ENCODE measurements at regions not wholly inside any gene's neighbourhood (a gene's known extent, or its start where the extent isn't known, plus 50 kb on each side); places are given as distances from the start of the nearest gene placed in this dataset.

DNA sequence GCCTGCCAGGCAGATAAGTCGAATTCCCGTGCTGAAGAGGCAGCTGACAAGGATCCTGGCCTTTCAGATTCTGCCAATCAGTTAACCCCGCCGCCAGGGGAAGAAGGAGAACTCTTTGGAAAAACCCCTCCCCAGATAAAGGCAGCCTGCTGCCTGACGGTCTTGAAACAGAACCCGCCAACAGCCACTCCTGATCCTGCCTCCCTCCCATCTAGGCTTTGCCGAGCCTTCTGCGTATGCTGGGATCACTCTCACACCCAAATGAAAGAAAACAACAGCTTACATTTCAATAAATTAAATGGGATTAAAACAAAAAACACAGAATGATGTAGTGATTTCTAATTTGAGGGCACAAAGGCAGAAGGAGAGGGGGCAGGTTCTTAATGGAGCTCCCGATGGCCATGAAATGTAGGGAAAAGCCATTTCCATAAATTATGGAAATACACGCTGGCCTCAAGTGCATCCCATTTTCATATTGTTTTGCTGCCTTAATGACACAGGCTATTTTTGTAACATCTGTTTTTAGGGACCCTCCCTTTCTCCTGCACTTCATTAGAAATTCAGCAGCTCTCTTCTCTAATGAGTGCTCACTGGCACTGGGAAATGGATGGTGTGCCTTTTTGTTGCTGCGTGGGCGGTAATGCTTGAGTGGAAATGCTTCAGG lies 319.1 kb downstream of the MED10 start:
- no peak for TF ChIP-seq FOXM1 (IDR thresholded peaks at IDR 0.05; ENCODE audit: borderline replicate concordance, low read depth)
- no peak for TF ChIP-seq RAD21 (IDR thresholded peaks at IDR 0.05; ENCODE audit: low read depth)
- TF ChIP-seq, protein P1, sequence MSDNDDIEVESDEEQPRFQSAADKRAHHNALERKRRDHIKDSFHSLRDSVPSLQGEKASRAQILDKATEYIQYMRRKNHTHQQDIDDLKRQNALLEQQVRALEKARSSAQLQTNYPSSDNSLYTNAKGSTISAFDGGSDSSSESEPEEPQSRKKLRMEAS (IDR thresholded peaks at IDR 0.05) = no peak
- no peak for TF ChIP-seq EP300 (IDR thresholded peaks at IDR 0.05; ENCODE audit: borderline replicate concordance)
- TF ChIP-seq, protein P2, sequence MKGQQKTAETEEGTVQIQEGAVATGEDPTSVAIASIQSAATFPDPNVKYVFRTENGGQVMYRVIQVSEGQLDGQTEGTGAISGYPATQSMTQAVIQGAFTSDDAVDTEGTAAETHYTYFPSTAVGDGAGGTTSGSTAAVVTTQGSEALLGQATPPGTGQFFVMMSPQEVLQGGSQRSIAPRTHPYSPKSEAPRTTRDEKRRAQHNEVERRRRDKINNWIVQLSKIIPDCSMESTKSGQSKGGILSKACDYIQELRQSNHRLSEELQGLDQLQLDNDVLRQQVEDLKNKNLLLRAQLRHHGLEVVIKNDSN (IDR thresholded peaks at IDR 0.05) = no peak
- no peak for TF ChIP-seq NFIC (IDR thresholded peaks at IDR 0.05)

DNA sequence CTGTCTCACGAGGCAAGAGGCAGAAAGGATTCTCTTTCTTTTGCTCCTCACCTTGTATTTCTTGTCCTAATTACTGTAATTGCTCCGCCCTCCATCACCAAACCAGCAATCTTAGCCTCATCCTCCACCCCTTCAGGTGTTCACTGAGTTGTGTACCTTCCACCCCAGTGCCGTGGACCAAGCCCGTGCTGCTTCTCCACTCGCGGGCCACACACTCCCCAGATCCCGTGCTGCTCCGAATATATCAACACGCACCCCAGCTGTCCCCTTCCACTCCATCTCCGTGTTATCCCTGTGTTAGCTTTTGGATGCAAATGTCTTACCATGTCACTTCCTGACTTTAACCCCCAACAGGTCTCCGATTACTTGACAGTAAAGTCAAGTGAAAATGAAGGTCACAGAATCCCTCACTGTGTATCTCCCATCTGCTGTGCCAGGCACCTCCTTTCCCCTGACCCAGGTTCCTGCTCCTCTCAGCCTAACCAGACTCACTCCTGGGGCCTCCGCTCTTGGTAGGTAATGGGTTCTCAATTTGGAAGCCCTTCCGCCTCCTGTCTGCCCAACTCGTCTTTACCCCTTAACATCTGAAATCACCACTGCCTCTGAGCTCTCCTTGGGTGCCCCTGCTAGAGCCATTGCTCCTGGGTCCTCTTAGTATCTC lies 320.2 kb downstream of the MED10 start:
- TF ChIP-seq, protein P1 (IDR thresholded peaks at IDR 0.05) = no peak
- TF ChIP-seq NFIC (IDR thresholded peaks at IDR 0.05) = no peak
- TF ChIP-seq, protein P3, sequence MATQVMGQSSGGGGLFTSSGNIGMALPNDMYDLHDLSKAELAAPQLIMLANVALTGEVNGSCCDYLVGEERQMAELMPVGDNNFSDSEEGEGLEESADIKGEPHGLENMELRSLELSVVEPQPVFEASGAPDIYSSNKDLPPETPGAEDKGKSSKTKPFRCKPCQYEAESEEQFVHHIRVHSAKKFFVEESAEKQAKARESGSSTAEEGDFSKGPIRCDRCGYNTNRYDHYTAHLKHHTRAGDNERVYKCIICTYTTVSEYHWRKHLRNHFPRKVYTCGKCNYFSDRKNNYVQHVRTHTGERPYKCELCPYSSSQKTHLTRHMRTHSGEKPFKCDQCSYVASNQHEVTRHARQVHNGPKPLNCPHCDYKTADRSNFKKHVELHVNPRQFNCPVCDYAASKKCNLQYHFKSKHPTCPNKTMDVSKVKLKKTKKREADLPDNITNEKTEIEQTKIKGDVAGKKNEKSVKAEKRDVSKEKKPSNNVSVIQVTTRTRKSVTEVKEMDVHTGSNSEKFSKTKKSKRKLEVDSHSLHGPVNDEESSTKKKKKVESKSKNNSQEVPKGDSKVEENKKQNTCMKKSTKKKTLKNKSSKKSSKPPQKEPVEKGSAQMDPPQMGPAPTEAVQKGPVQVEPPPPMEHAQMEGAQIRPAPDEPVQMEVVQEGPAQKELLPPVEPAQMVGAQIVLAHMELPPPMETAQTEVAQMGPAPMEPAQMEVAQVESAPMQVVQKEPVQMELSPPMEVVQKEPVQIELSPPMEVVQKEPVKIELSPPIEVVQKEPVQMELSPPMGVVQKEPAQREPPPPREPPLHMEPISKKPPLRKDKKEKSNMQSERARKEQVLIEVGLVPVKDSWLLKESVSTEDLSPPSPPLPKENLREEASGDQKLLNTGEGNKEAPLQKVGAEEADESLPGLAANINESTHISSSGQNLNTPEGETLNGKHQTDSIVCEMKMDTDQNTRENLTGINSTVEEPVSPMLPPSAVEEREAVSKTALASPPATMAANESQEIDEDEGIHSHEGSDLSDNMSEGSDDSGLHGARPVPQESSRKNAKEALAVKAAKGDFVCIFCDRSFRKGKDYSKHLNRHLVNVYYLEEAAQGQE (IDR thresholded peaks at IDR 0.05; ENCODE audit: low read depth) = no peak
- TF ChIP-seq EP300 (IDR thresholded peaks at IDR 0.05; ENCODE audit: borderline replicate concordance) = no peak
- TF ChIP-seq CEBPB (IDR thresholded peaks at IDR 0.05) = no peak
- TF ChIP-seq TAF1 (IDR thresholded peaks at IDR 0.05; ENCODE audit: low read depth) = no peak
- no peak for TF ChIP-seq YY1 (IDR thresholded peaks at IDR 0.05; ENCODE audit: low read depth)
- TF ChIP-seq EGR1 (IDR thresholded peaks at IDR 0.05) = no peak
- TF ChIP-seq RAD21 (IDR thresholded peaks at IDR 0.05; ENCODE audit: low read depth) = no peak
- TF ChIP-seq ZBTB7A (IDR thresholded peaks at IDR 0.05; ENCODE audit: low read depth) = no peak
- no peak for TF ChIP-seq TCF12 (IDR thresholded peaks at IDR 0.05; ENCODE audit: low read depth)
- no peak for TF ChIP-seq TEAD4 (IDR thresholded peaks at IDR 0.05)
- no peak for TF ChIP-seq FOXM1 (IDR thresholded peaks at IDR 0.05; ENCODE audit: borderline replicate concordance, low read depth)
- TF ChIP-seq, protein P2 (IDR thresholded peaks at IDR 0.05) = no peak
- no peak for TF ChIP-seq CREB1 (IDR thresholded peaks at IDR 0.05; ENCODE audit: low read depth)

DNA sequence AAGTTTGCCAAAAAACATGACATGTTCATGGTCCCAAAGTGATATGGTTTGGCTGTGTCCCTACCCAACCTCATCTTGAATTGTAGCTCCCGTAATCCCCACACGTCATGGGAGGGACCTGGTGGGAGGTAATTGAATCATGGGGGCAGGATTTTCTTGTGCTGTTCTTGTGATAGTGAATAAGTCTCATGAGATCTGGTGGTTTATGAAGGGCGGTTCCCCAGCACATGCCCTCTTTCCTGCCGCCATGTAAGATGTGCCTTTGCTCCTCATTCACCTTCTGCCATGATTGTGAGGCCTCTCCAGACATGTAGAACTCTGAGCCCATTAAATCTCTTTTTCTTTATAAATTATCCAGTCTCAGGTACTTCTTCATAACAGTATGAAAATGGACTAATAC lies 322.1 kb downstream of the MED10 start:
- TF ChIP-seq TCF12 (IDR thresholded peaks at IDR 0.05; ENCODE audit: low read depth) (no peak), FOXM1 (IDR thresholded peaks at IDR 0.05; ENCODE audit: borderline replicate concordance, low read depth) (no peak), RAD21 (IDR thresholded peaks at IDR 0.05; ENCODE audit: low read depth) (no peak), EP300 (IDR thresholded peaks at IDR 0.05; ENCODE audit: borderline replicate concordance) (no peak), TAF1 (IDR thresholded peaks at IDR 0.05; ENCODE audit: low read depth) (no peak), EGR1 (IDR thresholded peaks at IDR 0.05) (no peak), YY1 (IDR thresholded peaks at IDR 0.05; ENCODE audit: low read depth) (no peak), TEAD4 (IDR thresholded peaks at IDR 0.05) (no peak), NFIC (IDR thresholded peaks at IDR 0.05) (no peak), CEBPB (IDR thresholded peaks at IDR 0.05) (no peak), CREB1 (IDR thresholded peaks at IDR 0.05; ENCODE audit: low read depth) (no peak), ZBTB7A (IDR thresholded peaks at IDR 0.05; ENCODE audit: low read depth) (no peak)
- TF ChIP-seq, protein P1 (IDR thresholded peaks at IDR 0.05) = no peak
- TF ChIP-seq, protein P3 (IDR thresholded peaks at IDR 0.05; ENCODE audit: low read depth) = no peak
- TF ChIP-seq, protein P2 (IDR thresholded peaks at IDR 0.05) = no peak

DNA sequence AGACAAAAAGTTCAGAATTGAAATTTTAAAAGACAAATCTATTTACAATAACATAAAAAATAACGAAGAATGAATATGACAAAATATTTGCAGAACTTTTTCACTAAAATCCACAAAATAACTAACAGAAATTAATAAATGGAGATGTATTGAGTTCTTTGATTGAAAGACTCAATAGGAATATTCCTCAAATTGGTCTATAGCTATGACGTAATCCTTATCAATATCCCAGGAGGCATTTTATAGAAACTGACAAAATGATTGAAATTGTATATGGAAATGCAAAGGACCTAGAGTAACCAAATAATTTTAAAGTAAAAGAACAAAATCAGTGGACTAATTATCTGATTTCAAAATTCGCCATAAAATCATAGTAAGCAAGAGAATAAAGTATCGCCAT lies 328.7 kb downstream of the MED10 start:
- TF ChIP-seq TCF12 (IDR thresholded peaks at IDR 0.05; ENCODE audit: low read depth) (no peak), EP300 (IDR thresholded peaks at IDR 0.05; ENCODE audit: borderline replicate concordance) (no peak), ZBTB7A (IDR thresholded peaks at IDR 0.05; ENCODE audit: low read depth) (no peak), TAF1 (IDR thresholded peaks at IDR 0.05; ENCODE audit: low read depth) (no peak), NFIC (IDR thresholded peaks at IDR 0.05) (no peak), CEBPB (IDR thresholded peaks at IDR 0.05) (no peak)
- TF ChIP-seq, protein P3 (IDR thresholded peaks at IDR 0.05; ENCODE audit: low read depth) = no peak
- TF ChIP-seq, protein P1 (IDR thresholded peaks at IDR 0.05) = no peak
